ENCODE measurements at regions not wholly inside any gene's neighbourhood (a gene's known extent, or its start where the extent isn't known, plus 50 kb on each side); places are given as distances from the start of the nearest gene placed in this dataset.

DNA sequence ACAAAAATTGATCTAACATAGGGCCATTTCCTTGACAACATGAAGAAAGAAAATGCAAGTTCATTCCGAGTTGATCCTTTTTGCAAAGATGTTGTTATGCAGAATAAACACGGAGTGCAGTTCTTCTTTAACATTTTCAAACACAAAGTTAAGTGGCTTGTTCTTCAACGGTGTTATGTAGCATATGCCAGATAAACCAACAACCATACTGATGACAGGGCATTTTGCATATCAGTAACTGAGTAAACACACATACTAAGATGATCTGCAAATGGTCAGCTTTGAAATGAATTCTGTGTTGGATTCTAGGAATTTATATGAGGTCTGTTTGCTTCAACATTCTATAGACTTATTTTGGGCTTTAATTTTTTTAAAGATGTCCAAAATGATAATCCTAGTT, 266.4 kb downstream of the GPD2 start:
- no peak for TF ChIP-seq FOXM1 (IDR thresholded peaks at IDR 0.05; ENCODE audit: borderline replicate concordance, low read depth)
- TF ChIP-seq, protein P1, sequence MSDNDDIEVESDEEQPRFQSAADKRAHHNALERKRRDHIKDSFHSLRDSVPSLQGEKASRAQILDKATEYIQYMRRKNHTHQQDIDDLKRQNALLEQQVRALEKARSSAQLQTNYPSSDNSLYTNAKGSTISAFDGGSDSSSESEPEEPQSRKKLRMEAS (IDR thresholded peaks at IDR 0.05): no peak
- no peak for TF ChIP-seq EP300 (IDR thresholded peaks at IDR 0.05; ENCODE audit: borderline replicate concordance)
